ENCODE measurements at regions not wholly inside any gene's neighbourhood (a gene's known extent, or its start where the extent isn't known, plus 50 kb on each side); places are given as distances from the start of the nearest gene placed in this dataset.

DNA sequence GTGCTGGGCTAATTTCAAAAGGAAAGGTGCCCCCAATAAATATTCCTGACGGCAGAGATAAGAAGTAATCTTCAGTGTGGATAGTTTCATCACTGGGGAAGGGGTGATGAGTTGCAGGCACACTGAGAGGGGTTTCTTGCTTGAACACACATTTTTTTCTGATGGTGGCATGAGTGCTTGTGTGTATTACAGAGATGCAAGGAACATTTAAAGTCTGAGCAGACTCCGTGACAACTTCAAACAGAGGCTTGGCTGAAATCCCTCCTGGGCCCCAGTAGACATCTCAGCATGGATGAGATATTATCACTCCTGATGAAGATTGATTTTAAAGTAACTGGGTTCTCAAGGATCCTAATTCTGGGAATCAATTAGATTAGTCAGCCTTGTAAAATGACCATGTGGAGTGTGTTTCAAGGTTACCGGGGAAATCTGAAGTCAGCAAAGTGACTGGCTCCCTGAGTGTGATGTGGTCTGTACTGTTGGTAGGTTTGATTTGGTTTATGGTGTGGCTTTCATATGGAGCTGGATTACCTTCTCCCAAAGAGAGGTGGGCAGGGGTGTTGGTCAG lies 435.8 kb upstream of the EEF2KMT start:
- DNase-seq (ENCODE audit: low read depth) = no peak

DNA sequence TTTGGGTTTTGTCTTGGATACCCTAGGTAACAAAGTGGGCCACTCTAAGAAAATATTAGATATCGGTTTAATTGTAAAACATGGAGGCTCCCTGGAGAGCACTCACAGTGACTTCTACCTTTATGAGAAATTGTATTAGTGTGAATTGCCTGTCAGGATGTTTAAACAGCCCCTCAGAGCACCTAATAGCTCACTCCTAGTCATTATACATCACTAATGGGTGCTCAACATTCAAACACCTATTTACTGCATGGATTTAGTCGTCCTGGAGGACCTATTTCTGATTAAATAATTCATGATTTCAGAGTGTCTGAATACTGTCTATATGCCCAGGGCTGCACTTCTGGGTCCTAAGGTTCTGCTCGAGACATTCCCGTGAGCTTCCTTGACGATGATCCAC lies 430.2 kb upstream of the EEF2KMT start:
- DNase-seq (ENCODE audit: low read depth) = no peak

GRCh38 chr16:5526826-5527225 lies 429.2 kb upstream of the EEF2KMT start:
- DNase-seq (ENCODE audit: low read depth) = no peak

- no peak for DNase-seq (ENCODE audit: low read depth)
These were observed 426.2 kb upstream of the EEF2KMT start for GRCh38 chr16:5523829-5524228.

GRCh38 chr16:5516115-5516514 lies 418.5 kb upstream of the EEF2KMT start:
- no peak for DNase-seq (ENCODE audit: low read depth)

DNA sequence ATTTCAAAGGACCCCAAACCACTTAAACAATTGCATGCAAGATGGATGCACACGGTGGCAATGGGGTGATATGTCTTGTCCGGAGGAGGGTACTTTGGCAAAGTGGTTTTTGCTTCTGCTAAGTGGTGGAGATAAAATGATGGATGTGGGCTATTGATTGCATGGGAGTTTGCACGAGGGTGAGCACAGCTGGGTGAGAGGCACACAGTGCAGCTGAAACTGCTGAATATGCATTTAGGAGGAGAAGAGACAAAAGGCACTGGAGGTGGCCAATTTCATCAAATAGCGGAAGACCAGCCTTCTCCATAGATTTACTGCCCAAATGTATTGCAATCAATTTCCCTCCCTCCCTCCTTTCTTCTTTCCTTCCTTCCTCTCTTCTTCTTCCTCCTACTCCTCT lies 414.4 kb upstream of the EEF2KMT start:
- DNase-seq (ENCODE audit: low read depth) = no peak

- no peak for DNase-seq (ENCODE audit: low read depth)
These were observed 413.3 kb upstream of the EEF2KMT start for GRCh38 chr16:5510819-5511370.

DNA sequence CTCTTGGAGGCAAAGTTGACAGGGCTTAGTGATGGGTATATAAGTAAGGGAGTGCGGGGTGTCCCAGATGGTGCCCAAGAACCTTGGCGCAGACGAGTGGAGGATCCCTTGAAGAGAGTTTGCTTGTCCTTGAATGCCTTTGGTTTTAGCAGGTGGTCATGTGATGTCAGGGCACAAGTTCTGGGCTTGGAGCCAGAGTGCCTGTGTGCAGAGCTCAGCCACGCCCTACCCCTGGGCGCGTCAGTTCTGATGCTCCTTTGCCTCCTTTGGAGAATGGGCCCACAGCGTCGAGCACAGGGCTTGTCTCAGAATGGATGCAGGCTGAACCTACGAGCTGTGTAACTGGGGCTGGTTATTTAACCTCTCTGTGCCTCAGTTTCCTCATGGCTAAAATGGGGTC lies 412.2 kb upstream of the EEF2KMT start:
- no peak for DNase-seq (ENCODE audit: low read depth)

DNA sequence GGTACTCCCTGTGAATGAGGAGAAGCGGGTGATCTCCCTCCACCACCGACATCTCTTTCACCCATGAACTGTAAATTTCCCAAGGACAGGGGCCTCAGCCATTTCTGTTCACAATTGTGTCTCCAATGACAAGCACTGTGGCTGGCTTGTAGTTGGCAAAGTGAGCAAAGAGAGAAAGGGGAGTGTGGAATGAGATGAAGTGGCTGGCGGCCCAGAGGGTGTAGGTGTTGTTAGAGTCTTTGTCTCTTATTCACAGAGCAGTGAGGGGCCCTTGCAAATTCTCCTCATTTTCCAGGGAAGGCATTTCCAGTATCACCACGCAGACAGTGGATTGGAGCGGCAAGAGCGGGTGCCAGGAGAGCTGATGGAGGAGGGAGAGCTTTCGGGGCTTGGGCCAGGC lies 411.7 kb upstream of the EEF2KMT start:
- no peak for DNase-seq (ENCODE audit: low read depth)

GRCh38 chr16:5508371-5508770 lies 410.8 kb upstream of the EEF2KMT start:
- DNase-seq (ENCODE audit: low read depth) = no peak

DNA sequence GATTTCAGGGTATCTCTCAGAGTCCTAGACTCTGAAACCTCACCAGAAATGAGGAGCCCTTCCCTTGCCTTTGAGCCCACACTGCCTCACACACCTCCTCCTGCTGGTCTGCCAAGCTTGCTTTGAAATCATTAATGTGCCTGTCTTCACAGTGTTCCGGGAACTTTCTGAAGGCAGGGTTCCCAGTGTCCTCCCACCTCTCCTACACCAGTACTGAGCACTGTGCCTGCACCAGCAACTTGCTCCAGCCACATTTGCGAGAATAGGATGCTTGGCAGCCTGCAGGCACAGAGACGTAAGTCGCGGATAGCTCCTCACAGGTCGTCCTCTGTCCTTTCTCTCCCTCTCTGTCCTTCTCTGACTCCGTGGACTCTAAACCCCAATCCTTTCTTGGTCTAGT lies 408.4 kb upstream of the EEF2KMT start:
- DNase-seq (ENCODE audit: low read depth) = no peak

DNA sequence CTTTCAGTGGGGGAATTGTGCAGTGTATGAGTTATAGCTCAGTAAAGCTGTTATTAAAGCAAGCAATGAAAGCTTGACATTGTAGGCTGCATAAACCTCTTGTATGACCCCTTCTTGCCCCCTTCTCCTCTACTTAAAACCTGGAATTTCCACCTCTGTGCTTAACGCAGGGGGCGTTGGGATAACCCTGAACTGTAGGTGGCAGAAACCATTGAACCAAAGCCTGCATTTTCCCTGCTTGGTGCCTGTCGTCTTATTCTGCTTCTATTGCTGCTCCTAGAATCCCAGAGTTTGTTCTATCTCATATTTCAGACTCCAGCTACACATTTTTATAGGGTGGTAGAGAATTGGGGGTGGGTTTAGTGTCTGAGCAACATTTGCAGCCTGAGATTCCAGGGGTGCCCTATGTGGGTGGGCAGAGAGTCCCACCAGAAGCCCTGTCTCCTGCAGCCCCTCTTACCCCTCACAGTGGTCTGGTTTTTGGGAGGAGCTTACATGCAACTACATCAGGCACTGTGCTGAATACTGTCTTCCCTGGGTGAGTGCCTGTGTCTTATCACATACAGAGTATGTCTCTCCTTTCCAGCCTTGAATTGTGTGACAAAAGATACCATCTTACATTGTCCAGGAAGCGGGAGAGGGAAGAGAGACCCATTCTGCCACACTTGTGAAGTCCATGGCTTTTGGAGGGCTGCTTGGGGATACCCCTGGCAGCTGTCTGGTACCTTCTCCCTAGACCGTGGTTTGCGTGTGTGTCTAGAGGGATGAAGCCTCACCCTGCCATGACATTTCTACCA lies 407.7 kb upstream of the EEF2KMT start:
- no peak for DNase-seq (ENCODE audit: low read depth)

DNA sequence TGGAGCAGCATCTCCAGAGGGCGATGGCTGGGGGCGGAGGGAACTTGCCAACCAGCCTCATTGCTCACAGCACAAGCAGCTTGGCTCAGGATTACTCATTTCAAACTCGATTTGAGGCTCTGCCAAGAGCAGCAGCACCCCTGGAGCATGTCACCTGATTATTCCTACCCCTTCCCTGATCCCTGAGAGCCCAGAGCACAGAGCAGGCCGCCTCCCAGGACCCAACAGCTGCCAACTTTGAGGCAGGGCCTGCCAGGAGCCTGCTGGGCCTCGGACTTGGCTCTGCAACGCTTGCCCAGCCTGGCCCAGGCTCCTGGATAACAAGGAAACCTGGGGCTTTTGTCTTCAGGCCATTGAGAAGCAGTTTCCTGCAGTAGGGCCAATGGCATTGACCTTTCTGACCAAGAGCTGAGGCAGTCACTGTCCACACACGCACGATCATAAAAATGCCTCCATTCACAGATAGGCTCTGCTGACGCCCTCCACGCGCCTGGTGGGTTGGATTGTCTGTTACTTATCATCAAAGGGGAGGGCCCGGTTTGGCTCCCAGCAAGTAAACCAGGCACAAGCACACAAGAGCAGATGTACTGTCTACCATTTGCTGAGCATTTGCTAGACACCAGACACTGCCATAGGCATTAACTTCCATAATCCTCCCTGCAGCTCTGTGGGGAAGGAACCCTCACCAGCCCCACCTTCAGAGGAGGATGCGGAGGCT lies 406.6 kb upstream of the EEF2KMT start:
- no peak for DNase-seq (ENCODE audit: low read depth)

GRCh38 chr16:5502944-5503343 lies 405.3 kb upstream of the EEF2KMT start:
- DNase-seq (ENCODE audit: low read depth) = no peak

GRCh38 chr16:5502467-5502869 lies 404.9 kb upstream of the EEF2KMT start:
- DNase-seq (ENCODE audit: low read depth) = no peak

GRCh38 chr16:5500526-5500925 lies 402.9 kb upstream of the EEF2KMT start:
- DNase-seq (ENCODE audit: low read depth) = no peak

GRCh38 chr16:5498562-5498961 lies 401.0 kb upstream of the EEF2KMT start:
- no peak for DNase-seq (ENCODE audit: low read depth)

- DNase-seq (ENCODE audit: low read depth) = no peak
These were observed 398.4 kb upstream of the EEF2KMT start for GRCh38 chr16:5496013-5496412.

DNA sequence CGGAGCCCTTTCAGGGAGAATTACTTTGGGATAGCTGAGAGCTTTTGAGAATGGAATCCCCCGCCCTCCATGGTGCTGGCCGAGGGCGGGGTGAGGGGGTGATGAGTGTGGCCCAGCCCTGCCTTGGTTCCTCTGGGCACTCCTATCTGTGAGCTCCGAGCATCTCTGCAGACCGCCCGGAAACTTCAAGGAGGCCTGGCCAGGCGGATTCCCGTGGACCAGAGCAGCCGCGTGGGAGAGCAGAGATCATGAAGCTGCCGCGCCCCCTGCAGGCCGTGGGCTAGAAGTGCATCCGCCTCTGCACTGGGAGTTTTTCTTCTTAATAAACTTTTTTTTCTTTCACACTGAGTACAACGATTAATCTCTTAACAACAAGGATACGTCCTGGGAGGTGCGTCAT lies 392.9 kb upstream of the EEF2KMT start:
- DNase-seq (ENCODE audit: low read depth) = no peak

- DNase-seq (ENCODE audit: low read depth) = no peak
These were observed 391.0 kb upstream of the EEF2KMT start for GRCh38 chr16:5488581-5488980.

- DNase-seq (ENCODE audit: low read depth) = no peak
These were observed 390.1 kb upstream of the EEF2KMT start for GRCh38 chr16:5487728-5488127.

- no peak for DNase-seq (ENCODE audit: low read depth)
These were observed 384.7 kb upstream of the EEF2KMT start for GRCh38 chr16:5482256-5482655.

Measured in non-pigmented ciliary epithelial cell (primary cell).